ENCODE measurements at regions not wholly inside any gene's neighbourhood (a gene's known extent, or its start where the extent isn't known, plus 50 kb on each side); places are given as distances from the start of the nearest gene placed in this dataset.

GRCh38 chr19:31960474-31960873, 384.9 kb upstream of the ZNF507 start:
- no peaks in the 10 kb centered on the region for H4K20me1 ChIP-seq (ENCODE audit: insufficient read depth, low read length)
- no peak overlapping the region for H4K91ac ChIP-seq (ENCODE audit: insufficient read depth, low read depth, low read length)
- WGBS, 2 experiments (ENCODE audit: extremely low coverage in 2 of 2, insufficient read length in 1 of 2) = no CpG with 5 or more reads among the region's 6 CpGs
- H4K5ac ChIP-seq (ENCODE audit: low read depth, low read length) = no peak overlapping the region
- H3K9me3 ChIP-seq (ENCODE audit: control insufficient read depth, insufficient read depth, low read length) = peaks cover 20% of the 10 kb centered on the region
- no peak for TF ChIP-seq FOS (IDR thresholded peaks at IDR 0.05; ENCODE audit: low read depth, low read length)
- no peak for TF ChIP-seq RAD21 (IDR thresholded peaks at IDR 0.05; ENCODE audit: low read length)
- no peak for TF ChIP-seq ELK1 (IDR thresholded peaks at IDR 0.05; ENCODE audit: borderline replicate concordance, low read depth, low read length)
- no peak for TF ChIP-seq USF2 (IDR thresholded peaks at IDR 0.05; ENCODE audit: low read depth, low read length)
- TF ChIP-seq RCOR1 (IDR thresholded peaks at IDR 0.05; ENCODE audit: insufficient replicate concordance, low read length) = no peak
- TF ChIP-seq POLR2A (IDR thresholded peaks at IDR 0.05; ENCODE audit: low read depth, low read length) = no peak
- no peak for TF ChIP-seq SMC3 (IDR thresholded peaks at IDR 0.05; ENCODE audit: low read depth, low read length)
- no peak for TF ChIP-seq MAFK (IDR thresholded peaks at IDR 0.05; ENCODE audit: low read depth, low read length)
- BruUV-seq (replicated peaks) = no TSS peak
- H3K9me1 ChIP-seq (ENCODE audit: insufficient read depth, low read length) = no peaks in the 10 kb centered on the region
- H3K18ac ChIP-seq (ENCODE audit: low read depth, low read length) = no peak overlapping the region
- in situ Hi-C loops (cut with MboI; ENCODE audit: low sequenced_read_pairs) (no loop called here), dilution Hi-C loops (cut with HindIII; ENCODE audit: low sequenced_read_pairs, unreplicated experiment) (no loop called here), intact Hi-C loops (cut with micrococcal nuclease) (no loop called here)
- H2AFZ ChIP-seq (replicated peaks; ENCODE audit: low read length, poor library complexity) = no peak overlapping the region
- no peaks in the 10 kb centered on the region for H3K36me3 ChIP-seq (ENCODE audit: control insufficient read depth, insufficient read depth, low read length)
- no peak for ATAC-seq (ENCODE audit: low read depth)
- H2AK9ac ChIP-seq (replicated peaks; ENCODE audit: low read depth, low read length, poor library complexity) = no peak overlapping the region
- H3K9ac ChIP-seq (ENCODE audit: low read depth, low read length) = no peak overlapping the region
- DNase-seq = no peak
- no peak overlapping the region for H3K4ac ChIP-seq (ENCODE audit: low read depth, low read length)
- no peak overlapping the region for H3K4me3 ChIP-seq (ENCODE audit: insufficient read depth, low read depth, low read length)
- H3K27me3 ChIP-seq (ENCODE audit: control insufficient read depth, insufficient read depth, low read length) = no peaks in the 10 kb centered on the region
- CTCF ChIA-PET = no interaction called here
- H2BK120ac ChIP-seq (ENCODE audit: low read depth, low read length) = no peak overlapping the region
- H3K4me1 ChIP-seq (ENCODE audit: control insufficient read depth, insufficient read depth, low read length) = no peaks in the 10 kb centered on the region
- no peak overlapping the region for H2AK5ac ChIP-seq (ENCODE audit: low read depth, low read length)
- H3K56ac ChIP-seq (ENCODE audit: extremely low read depth, insufficient read depth, low read length) = no peak overlapping the region
- H3K27ac ChIP-seq (ENCODE audit: insufficient read depth, low read length) = no peak overlapping the region
- H2BK5ac ChIP-seq (ENCODE audit: low read depth, low read length, poor library complexity, severe bottlenecking) = no peak overlapping the region
- H2BK20ac ChIP-seq (ENCODE audit: low read depth, low read length) = no peak overlapping the region
- POLR2A ChIA-PET (ENCODE audit: unreplicated experiment) = no interaction called here
- no peak overlapping the region for H3K23ac ChIP-seq (ENCODE audit: low read depth, low read length)
- no peak overlapping the region for H4K8ac ChIP-seq (ENCODE audit: low read depth in 2 of 2, low read length in 2 of 2)
- H3K79me1 ChIP-seq (ENCODE audit: low read depth in 1 of 2, low read length in 2 of 2) = no peaks in the 10 kb centered on the region
- no peak overlapping the region for H2BK15ac ChIP-seq (ENCODE audit: low read depth, low read length)
- H3K4me2 ChIP-seq (ENCODE audit: low read depth, low read length) = no peak overlapping the region
- no peak overlapping the region for H3K14ac ChIP-seq (replicated peaks; ENCODE audit: low read depth, low read length)

Data from IMR-90 (cell line).